ENCODE measurements at regions not wholly inside any gene's neighbourhood (a gene's known extent, or its start where the extent isn't known, plus 50 kb on each side); places are given as distances from the start of the nearest gene placed in this dataset.

DNA sequence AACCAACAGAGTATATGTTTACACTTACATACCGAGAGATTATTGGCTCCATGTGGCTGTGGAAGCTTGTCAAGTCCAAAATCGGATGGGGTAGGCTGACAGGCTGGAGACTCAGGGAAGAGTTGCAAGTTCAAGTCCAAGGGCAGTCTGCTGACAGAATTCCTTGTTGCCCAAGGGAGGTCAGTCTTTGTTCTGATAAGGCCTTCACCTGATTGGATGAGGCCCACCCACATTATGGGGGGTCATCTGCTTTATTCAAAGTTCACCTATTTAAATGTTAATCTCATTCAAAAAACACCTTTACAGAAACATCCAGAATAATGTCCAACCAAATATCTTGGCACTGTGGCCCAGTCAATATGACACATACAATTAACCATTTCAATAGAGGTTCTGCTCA is 452.4 kb downstream of the KLF12 start:
- Histone ChIP-seq H3K36me3 (ENCODE audit: control insufficient read depth, insufficient read depth, low read length) (no peaks in the 10 kb centered on the region), H3K4me1 (no peaks in the 10 kb centered on the region), H3K9me3 (ENCODE audit: control insufficient read depth, low read length) (no peaks in the 10 kb centered on the region), H2AFZ (no peak overlapping the region), H3K9ac (no peak overlapping the region), H3K4me3 (ENCODE audit: low read depth, low read length) (no peak overlapping the region), H3K4me2 (ENCODE audit: low read length) (no peak overlapping the region), H3K27me3 (ENCODE audit: control insufficient read depth, insufficient read depth, low read length) (no peaks in the 10 kb centered on the region), H3K79me2 (no peaks in the 10 kb centered on the region), H3K27ac (no peak overlapping the region)
- no peak for TF ChIP-seq CTCF (IDR thresholded peaks at IDR 0.05)

DNA sequence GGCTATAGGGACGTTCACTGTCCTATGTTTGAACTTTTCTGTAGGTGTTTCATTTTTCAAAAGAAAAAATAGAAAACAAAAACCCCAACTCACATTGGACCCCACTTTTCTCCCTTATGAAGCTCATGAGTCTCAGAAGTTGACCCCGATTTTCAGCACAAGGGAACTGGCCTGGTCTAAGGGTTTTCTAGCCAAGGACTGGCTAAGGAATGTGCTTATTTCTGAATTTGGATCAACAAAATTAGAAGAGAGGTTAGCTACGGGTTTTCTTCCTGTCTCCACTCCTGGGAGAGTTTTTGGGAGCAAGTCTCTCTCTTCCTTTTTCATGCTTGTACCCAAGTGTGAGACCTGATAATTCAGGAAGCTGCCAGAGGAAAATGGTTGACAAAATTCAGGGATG is 453.2 kb downstream of the KLF12 start:
- no peaks in the 10 kb centered on the region for H3K79me2 ChIP-seq
- H2AFZ ChIP-seq = no peak overlapping the region
- no peaks in the 10 kb centered on the region for H3K4me1 ChIP-seq
- no peak overlapping the region for H3K27ac ChIP-seq
- H3K4me3 ChIP-seq (ENCODE audit: low read depth, low read length) = no peak overlapping the region
- TF ChIP-seq CTCF (IDR thresholded peaks at IDR 0.05) = no peak
- no peaks in the 10 kb centered on the region for H3K27me3 ChIP-seq (ENCODE audit: control insufficient read depth, insufficient read depth, low read length)
- H3K36me3 ChIP-seq (ENCODE audit: control insufficient read depth, insufficient read depth, low read length) = no peaks in the 10 kb centered on the region
- no peaks in the 10 kb centered on the region for H3K9me3 ChIP-seq (ENCODE audit: control insufficient read depth, low read length)
- no peak overlapping the region for H3K4me2 ChIP-seq (ENCODE audit: low read length)
- H3K9ac ChIP-seq = no peak overlapping the region

- Histone ChIP-seq H3K4me2 (ENCODE audit: low read length) (no peak overlapping the region), H2AFZ (no peak overlapping the region), H3K27me3 (ENCODE audit: control insufficient read depth, insufficient read depth, low read length) (no peaks in the 10 kb centered on the region), H3K36me3 (ENCODE audit: control insufficient read depth, insufficient read depth, low read length) (no peaks in the 10 kb centered on the region), H3K9ac (no peak overlapping the region), H3K4me1 (no peaks in the 10 kb centered on the region), H3K9me3 (ENCODE audit: control insufficient read depth, low read length) (no peaks in the 10 kb centered on the region), H3K4me3 (ENCODE audit: low read depth, low read length) (no peak overlapping the region), H3K79me2 (no peaks in the 10 kb centered on the region), H3K27ac (no peak overlapping the region)
- no peak for TF ChIP-seq CTCF (IDR thresholded peaks at IDR 0.05)
Observed at GRCh38 chr13:73677048-73677601, 457.1 kb downstream of the KLF12 start.

DNA sequence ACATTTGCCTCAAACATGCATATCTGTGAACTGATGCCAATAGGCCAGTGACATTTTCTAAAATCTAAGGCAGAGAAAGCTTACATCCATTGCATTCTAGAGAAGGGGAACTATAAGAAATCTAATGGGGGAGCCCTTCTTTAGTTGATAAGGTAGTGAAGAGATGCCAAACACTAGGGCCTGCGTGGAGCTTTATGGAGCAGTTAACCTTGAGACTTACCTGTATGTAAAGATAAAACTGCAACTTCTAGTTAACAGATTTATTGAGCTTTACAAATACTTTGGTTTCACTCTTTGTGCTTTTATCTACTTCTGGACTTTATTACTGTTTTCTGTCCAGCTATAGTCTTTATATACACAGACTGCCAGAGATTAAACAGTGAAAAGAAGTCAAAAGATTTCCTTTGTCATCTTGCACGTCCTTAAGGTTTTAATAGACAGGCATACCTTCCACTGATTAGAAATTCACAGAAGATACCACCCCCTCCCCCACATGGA is 457.6 kb downstream of the KLF12 start:
- Histone ChIP-seq H3K27me3 (ENCODE audit: control insufficient read depth, insufficient read depth, low read length) (no peaks in the 10 kb centered on the region), H3K9me3 (ENCODE audit: control insufficient read depth, low read length) (no peaks in the 10 kb centered on the region), H2AFZ (no peak overlapping the region), H3K36me3 (ENCODE audit: control insufficient read depth, insufficient read depth, low read length) (no peaks in the 10 kb centered on the region), H3K4me2 (ENCODE audit: low read length) (no peak overlapping the region), H3K4me1 (no peaks in the 10 kb centered on the region), H3K9ac (no peak overlapping the region), H3K79me2 (no peaks in the 10 kb centered on the region), H3K4me3 (ENCODE audit: low read depth, low read length) (no peak overlapping the region), H3K27ac (no peak overlapping the region)
- no peak for TF ChIP-seq CTCF (IDR thresholded peaks at IDR 0.05)

DNA sequence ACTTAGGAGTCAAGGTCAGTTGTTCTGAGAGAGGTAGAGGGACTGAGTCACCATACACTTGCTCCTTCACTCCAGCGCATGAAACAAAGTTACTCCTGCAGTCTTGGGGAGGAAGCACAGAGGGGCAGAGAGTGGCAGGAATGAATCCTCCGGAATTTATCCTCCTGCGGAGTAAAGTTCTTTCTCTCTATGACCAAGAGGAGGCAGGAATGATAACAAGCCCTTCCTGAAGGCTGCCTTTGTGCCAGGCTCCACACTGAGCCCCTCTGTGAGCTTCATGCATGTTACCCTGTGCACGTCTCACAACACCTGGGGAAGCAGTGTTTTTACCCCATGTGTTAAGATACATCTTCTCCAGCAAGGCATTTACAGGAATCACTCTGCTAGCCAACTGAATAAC is 458.4 kb downstream of the KLF12 start:
- Histone ChIP-seq H3K36me3 (ENCODE audit: control insufficient read depth, insufficient read depth, low read length) (no peaks in the 10 kb centered on the region), H3K4me1 (no peaks in the 10 kb centered on the region), H3K79me2 (no peaks in the 10 kb centered on the region), H3K4me3 (ENCODE audit: low read depth, low read length) (no peak overlapping the region), H3K27ac (no peak overlapping the region), H3K4me2 (ENCODE audit: low read length) (no peak overlapping the region), H3K9ac (no peak overlapping the region), H3K9me3 (ENCODE audit: control insufficient read depth, low read length) (no peaks in the 10 kb centered on the region), H2AFZ (no peak overlapping the region), H3K27me3 (ENCODE audit: control insufficient read depth, insufficient read depth, low read length) (no peaks in the 10 kb centered on the region)
- TF ChIP-seq CTCF (IDR thresholded peaks at IDR 0.05) = no peak
